Kidney epithelial cell (primary cell): ENCODE measurements at regions not wholly inside any gene's neighbourhood (a gene's known extent, or its start where the extent isn't known, plus 50 kb on each side); places are given as distances from the start of the nearest gene placed in this dataset.

Experiments
- DNase-seq: peaks from one replicate; pipeline ENCODE4 v3.0.0-alpha.2; 2010; ENCODE audit warnings: low read depth
- H3K27me3 ChIP-seq: 2 replicates; pipeline ENCODE4 v1.6.0; 2011; ENCODE audit warnings: low read length; ENCODE audit not compliant: control insufficient read depth, insufficient read depth
- H3K36me3 ChIP-seq: 2 replicates; pipeline ENCODE4 v1.5.1; 2011; ENCODE audit warnings: low read length; ENCODE audit not compliant: control insufficient read depth, insufficient read depth
- H3K4me3 ChIP-seq: 2 replicates; pipeline ENCODE4 v1.5.1; 2011; ENCODE audit warnings: low read depth, mild to moderate bottlenecking, control low read depth, low read length
- CTCF ChIP-seq: IDR thresholded peaks from 2 replicates; pipeline ENCODE4 v1.5.1; 2011; ENCODE audit warnings: mild to moderate bottlenecking, moderate library complexity, low read length, control low read depth, inconsistent platforms; ENCODE audit not compliant: insufficient read depth, poor library complexity, severe bottlenecking

DNA sequence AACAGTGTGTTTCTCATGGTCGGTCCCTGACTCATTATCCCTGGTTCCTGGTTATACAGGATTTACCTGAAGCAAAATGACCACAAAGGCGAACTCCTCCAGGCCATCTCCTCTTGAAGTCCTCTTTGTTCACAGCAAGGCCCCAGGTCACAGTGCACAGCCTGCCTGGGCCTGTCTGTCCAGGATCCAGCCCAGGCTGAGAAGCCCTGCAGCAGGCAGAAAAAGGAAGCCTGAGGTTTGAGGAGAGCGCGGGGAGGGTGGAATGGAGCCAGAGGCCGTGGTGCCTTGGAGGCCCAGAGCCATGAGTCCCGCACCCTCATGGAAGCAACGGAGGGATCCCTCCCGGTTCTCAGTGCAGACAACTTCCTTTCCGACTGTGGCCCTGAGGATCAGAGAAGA, 136.8 kb upstream of the IRF2BP2 start:
- no peak for TF ChIP-seq CTCF
- Histone ChIP-seq H3K27me3 (no peaks in the 10 kb centered on the region), H3K36me3 (no peaks in the 10 kb centered on the region), H3K4me3 (no peak overlapping the region)
- no peak for DNase-seq

DNA sequence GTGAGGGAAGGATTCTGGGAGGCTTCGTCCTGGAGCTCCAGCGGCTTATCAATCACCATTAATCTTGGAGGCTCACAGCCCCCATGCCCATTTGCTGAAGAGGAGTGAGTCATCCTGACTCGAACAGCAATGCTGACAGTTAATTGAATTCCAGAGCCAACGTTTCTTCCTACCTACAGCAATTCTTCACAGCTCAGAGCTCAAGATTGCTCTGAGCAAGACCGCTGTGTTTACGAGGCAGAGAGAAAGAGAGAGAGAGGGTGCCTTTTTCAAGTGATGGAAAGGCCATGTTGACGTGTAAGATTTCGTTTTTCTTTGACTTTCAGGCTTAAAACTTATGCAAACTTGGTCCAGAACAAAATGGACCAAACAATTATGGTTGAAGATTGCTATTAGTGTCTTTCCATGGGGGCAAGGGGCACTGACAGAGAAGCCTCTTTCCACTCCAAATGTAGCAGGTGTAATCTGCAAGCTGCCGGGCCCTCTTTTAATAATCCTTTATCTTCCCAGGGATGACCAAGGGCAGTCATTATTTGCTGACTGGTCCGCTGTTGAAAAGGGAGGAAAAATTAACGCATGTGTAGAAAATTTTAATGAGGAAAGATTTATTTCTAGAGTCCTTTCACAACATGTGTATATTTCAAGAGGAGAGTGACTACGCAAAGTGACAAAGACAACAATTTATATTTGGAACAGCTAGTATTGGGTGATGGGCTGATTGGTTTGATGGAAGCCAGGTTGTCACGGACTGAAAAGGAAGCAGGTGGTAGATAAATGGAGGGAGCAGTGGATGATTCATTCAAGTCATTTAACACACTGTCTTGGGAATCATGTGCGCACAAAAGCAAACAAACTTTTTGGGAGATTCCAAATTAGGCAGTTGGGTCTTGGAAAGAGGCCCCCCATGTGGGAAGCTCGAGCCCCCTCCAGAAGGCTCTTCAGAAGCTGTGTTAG, 136.1 kb upstream of the IRF2BP2 start:
- TF ChIP-seq CTCF, result no peak
- Histone ChIP-seq H3K36me3 (no peaks in the 10 kb centered on the region), H3K4me3 (no peak overlapping the region), H3K27me3 (no peaks in the 10 kb centered on the region)
- peak; percentile 96 for DNase-seq

DNA sequence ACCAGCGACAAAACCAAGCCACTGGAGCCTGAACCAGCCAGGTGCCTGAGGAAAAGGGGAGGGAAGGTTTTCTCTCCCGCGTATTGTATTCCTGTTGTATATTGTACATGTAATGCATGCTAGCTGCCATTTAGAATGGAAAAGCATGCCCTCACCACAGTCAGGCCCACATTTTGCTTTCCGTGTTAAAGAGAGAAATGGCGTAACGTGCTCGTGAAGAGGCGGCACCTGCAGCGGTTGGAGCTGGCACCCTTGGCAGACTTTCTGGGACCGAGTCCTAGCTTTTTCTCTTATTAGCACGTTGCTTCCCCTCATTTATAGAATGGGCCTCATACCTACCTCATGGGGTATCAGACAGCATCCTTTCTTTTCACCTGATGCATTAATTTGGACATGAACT, 135.3 kb upstream of the IRF2BP2 start:
- TF ChIP-seq CTCF, result no peak
- no peaks in the 10 kb centered on the region for H3K36me3 ChIP-seq
- no peak for DNase-seq
- no peak overlapping the region for H3K4me3 ChIP-seq
- no peaks in the 10 kb centered on the region for H3K27me3 ChIP-seq

DNA sequence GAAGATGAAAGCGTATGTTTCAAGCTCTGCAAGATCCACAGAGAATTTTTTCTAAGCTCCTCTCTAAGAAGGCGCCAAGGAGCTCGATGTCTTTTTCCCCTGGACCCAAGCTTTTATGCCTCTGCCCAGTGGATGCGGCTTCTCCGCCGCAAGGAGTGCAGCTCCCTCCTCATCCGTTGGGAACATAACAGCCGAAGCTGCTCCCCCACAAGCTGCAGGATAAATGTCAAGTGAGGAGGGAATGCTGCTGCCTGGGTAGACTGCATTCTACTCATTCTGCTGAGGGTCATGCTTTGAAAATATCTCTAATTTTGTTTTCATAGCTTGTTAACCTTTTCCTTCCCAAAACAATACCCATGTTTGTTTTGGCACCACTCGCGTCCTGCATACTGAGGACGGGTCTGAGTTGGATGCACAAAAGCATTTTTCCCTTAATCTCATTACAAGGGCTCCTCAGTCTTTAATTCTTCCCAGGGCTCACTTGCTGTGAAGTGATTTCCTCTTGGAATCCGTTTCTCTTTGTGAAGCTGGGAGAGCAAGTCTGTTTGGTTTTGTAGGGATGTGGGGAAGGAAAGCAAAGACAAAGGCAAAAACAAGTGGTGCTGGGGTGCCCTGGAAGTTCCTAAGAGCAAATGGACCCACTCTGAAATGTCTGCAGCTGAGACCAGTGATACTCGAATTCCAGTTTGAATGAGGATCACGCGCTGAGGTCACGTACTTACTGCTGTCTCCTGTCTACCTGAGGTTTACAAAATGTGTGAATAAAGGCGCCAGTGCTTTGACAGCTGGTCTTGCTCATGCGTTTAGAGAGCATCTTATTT, 134.0 kb upstream of the IRF2BP2 start:
- DNase-seq, result no peak
- Histone ChIP-seq H3K27me3 (no peaks in the 10 kb centered on the region), H3K36me3 (no peaks in the 10 kb centered on the region), H3K4me3 (no peak overlapping the region)
- no peak for TF ChIP-seq CTCF

GRCh38 chr1:234742622-234743021, 132.6 kb upstream of the IRF2BP2 start:
- no peaks in the 10 kb centered on the region for H3K36me3 ChIP-seq
- DNase-seq, result no peak
- no peak overlapping the region for H3K4me3 ChIP-seq
- H3K27me3 ChIP-seq, result no peaks in the 10 kb centered on the region
- TF ChIP-seq CTCF, result no peak
